A549 (cell line): ENCODE measurements at regions not wholly inside any gene's neighbourhood (a gene's known extent, or its start where the extent isn't known, plus 50 kb on each side); places are given as distances from the start of the nearest gene placed in this dataset.

Source experiments
- ATAC-seq, 2 experiments: fragments of 200-7000 bp in 1 of 2; fragments of >200 bp in 1 of 2; cut with Nextera tagmentation in 1 of 2; cut with Tn5 transposase in 1 of 2; 3 replicates each; pipeline versions ENCODE4 v1.8.0 to v1.9.1; 2018 to 2020; ENCODE audit warnings: mild to moderate bottlenecking in 1 of 2, moderate library complexity in 1 of 2
- CTCF ChIA-PET: fragments of 300-600 bp; sonication (Branson Sonifier 250); formaldehyde crosslinking; extraction: SDS; loops from one replicate; lab custom pipeline; 2021; ENCODE audit warnings: antibody characterized with exemption, inconsistent platforms; lab: Yijun Ruan, JAX
- POLR2A ChIA-PET: fragments of 350-600 bp; formaldehyde crosslinking; extraction: SDS; loops from one replicate; lab custom pipeline; 2021; ENCODE audit warnings: antibody characterized with exemption, inconsistent platforms; lab: Yijun Ruan, JAX
- DNase-seq, 2 experiments: peaks; one replicate each; pipeline versions ENCODE4 v3.0.0 to v3.0.0-alpha.2; 2011 to 2016; ENCODE audit warnings: low read depth in 1 of 2, low spot score in 1 of 2
- FAIRE-seq: peaks from 2 replicates; lab custom pipeline; 2011; peaks lifted over from hg19 to GRCh38; lab: Jason Lieb, UNC
- H3K27ac ChIP-seq, 2 experiments: fragments of >200 bp; sonication (Bioruptor Twin); formaldehyde crosslinking; 3 replicates each; pipeline ENCODE4 v1.5.1; 2016 to 2017
- H3K4me1 ChIP-seq: fragments of >200 bp; sonication (Bioruptor Twin); formaldehyde crosslinking; 3 replicates; pipeline ENCODE4 v1.6.1; 2016
- H3K4me2 ChIP-seq: fragments of >200 bp; sonication (Bioruptor Twin); formaldehyde crosslinking; 3 replicates; pipeline ENCODE4 v1.6.1; 2016
- H3K4me3 ChIP-seq: fragments of >200 bp; sonication (Bioruptor Twin); formaldehyde crosslinking; 3 replicates; pipeline ENCODE4 v1.5.1; 2016
- H3K9me3 ChIP-seq: fragments of >200 bp; sonication (Bioruptor Twin); formaldehyde crosslinking; 3 replicates; pipeline ENCODE4 v1.6.1; 2016
- BHLHE40 ChIP-seq: IDR thresholded peaks from 2 replicates; pipeline ENCODE4 v1.6.1; 2012; ENCODE audit warnings: low read depth, low read length, inconsistent platforms
- CHD2 ChIP-seq: fragments of 150-350 bp; IDR thresholded peaks from 2 replicates; pipeline ENCODE4 v1.6.1; 2014; ENCODE audit warnings: low read length; ENCODE audit not compliant: partially characterized antibody
- CHD4 ChIP-seq: fragments of 200-600 bp; sonication (generic); IDR thresholded peaks from 2 replicates; pipeline ENCODE4 v1.6.1; 2016; ENCODE audit warnings: antibody characterized with exemption, mild to moderate bottlenecking, borderline replicate concordance
- E2F6 ChIP-seq: IDR thresholded peaks from 2 replicates; pipeline ENCODE4 v1.6.1; 2012; ENCODE audit warnings: low read depth, borderline replicate concordance
- EHF ChIP-seq: fragments of 250-450 bp; sonication (Bioruptor Pico); IDR thresholded peaks from 2 replicates; pipeline ENCODE4 v1.5.0; 2020; ENCODE audit warnings: mild to moderate bottlenecking
- ELK1 ChIP-seq: fragments of 150-350 bp; IDR thresholded peaks from 2 replicates; pipeline ENCODE4 v1.6.1; 2014; ENCODE audit warnings: low read depth, mild to moderate bottlenecking, low read length
- EP300 ChIP-seq, 2 experiments: fragments of >200 bp; sonication (Bioruptor Twin); formaldehyde crosslinking; IDR thresholded peaks; 2 replicates in 1 of 2; 3 replicates in 1 of 2; pipeline ENCODE4 v1.6.1; 2016 to 2017
- ESRRA ChIP-seq: fragments of 150-350 bp; IDR thresholded peaks from 2 replicates; pipeline ENCODE4 v1.6.1; 2014; ENCODE audit warnings: mild to moderate bottlenecking, low read length, borderline replicate concordance
- GATA3 ChIP-seq: IDR thresholded peaks from 2 replicates; pipeline ENCODE4 v1.6.1; 2012; ENCODE audit warnings: borderline replicate concordance
- HOXB13 ChIP-seq: fragments of 250-450 bp; sonication (Bioruptor Pico); IDR thresholded peaks from 2 replicates; pipeline ENCODE4 v1.5.0; 2020; ENCODE audit warnings: low read depth, mild to moderate bottlenecking, moderate library complexity
- HOXB5 ChIP-seq: fragments of 250-450 bp; sonication (Bioruptor Pico); IDR thresholded peaks from 2 replicates; pipeline ENCODE4 v1.5.0; 2020; ENCODE audit warnings: mild to moderate bottlenecking, moderate library complexity
- JUN ChIP-seq, 2 experiments: fragments of >200 bp; sonication (Bioruptor Twin); formaldehyde crosslinking; IDR thresholded peaks; 2 replicates in 1 of 2; 3 replicates in 1 of 2; pipeline ENCODE4 v1.6.1; 2016 to 2017
- MAX ChIP-seq: IDR thresholded peaks from 2 replicates; pipeline ENCODE4 v1.6.1; 2012
- PHF8 ChIP-seq: fragments of 200-600 bp; sonication (generic); IDR thresholded peaks from 2 replicates; pipeline ENCODE4 v1.6.1; 2016; ENCODE audit warnings: low read depth, mild to moderate bottlenecking, antibody characterized with exemption, moderate library complexity, borderline replicate concordance
- POLR2AphosphoS2 ChIP-seq: conservative IDR thresholded peaks from 2 replicates; pipeline ENCODE4 v1.6.1; 2012; ENCODE audit warnings: low read length, improper control_type of control experiment, inconsistent platforms
- RARB ChIP-seq: fragments of 250-450 bp; sonication (Bioruptor Pico); IDR thresholded peaks from 2 replicates; pipeline ENCODE4 v1.8.0; 2021; ENCODE audit warnings: mild to moderate bottlenecking, moderate library complexity
- RCOR1 ChIP-seq: fragments of 150-350 bp; IDR thresholded peaks from 2 replicates; pipeline ENCODE4 v1.6.1; 2014; ENCODE audit warnings: antibody characterized with exemption, low read length, low read depth
- RNF2 ChIP-seq: fragments of 200-600 bp; sonication (generic); IDR thresholded peaks from 2 replicates; pipeline ENCODE4 v1.6.1; 2016; ENCODE audit warnings: low read depth, mild to moderate bottlenecking, antibody characterized with exemption, moderate library complexity, borderline replicate concordance
- SMC3 ChIP-seq: fragments of >200 bp; sonication (Bioruptor Twin); formaldehyde crosslinking; IDR thresholded peaks from 3 replicates; pipeline ENCODE4 v1.6.1; 2018; ENCODE audit warnings: inconsistent platforms
- TFCP2L1 ChIP-seq: fragments of 250-450 bp; sonication (Bioruptor Pico); IDR thresholded peaks from 2 replicates; pipeline ENCODE4 v1.5.0; 2021; ENCODE audit warnings: mild to moderate bottlenecking
- WGBS: methylation state at CpG from one replicate; pipeline ENCODE4 v1.1.6; 2017; ENCODE audit errors: missing lambda C conversion rate; 5-methylcytosine and 5-hydroxymethylcytosine counted together

GRCh38 chr7:112707655-112708054 lies 82.5 kb downstream of the TMEM168 start:
- DNase-seq = no peak
- Histone ChIP-seq H3K4me2 (no peak overlapping the region), H3K27ac (no peak overlapping the region), H3K4me1 (no peaks in the 10 kb centered on the region), H3K4me3 (no peak overlapping the region), H3K9me3 (no peaks in the 10 kb centered on the region)
- ChIA-PET POLR2A (no interaction called here), CTCF (no interaction called here)
- FAIRE-seq = no peak
- 3% methylated on average over 2 of the region's 2 CpGs for WGBS
- no peak for ATAC-seq
- TF ChIP-seq EP300 (IDR thresholded peaks at IDR 0.05) = no peak
- no peak for TF ChIP-seq ELK1
- no peak for TF ChIP-seq JUN (IDR thresholded peaks at IDR 0.05)
- no peak for TF ChIP-seq RARB (CRISPR knock-in tag)
- no peak for TF ChIP-seq HOXB13 (CRISPR knock-in tag)
- no peak for TF ChIP-seq ESRRA
- TF ChIP-seq TFCP2L1 (CRISPR knock-in tag) = no peak

GRCh38 chr7:112708236-112708635 lies 82.0 kb downstream of the TMEM168 start:
- no peak for FAIRE-seq
- ChIA-PET CTCF (interaction anchor here (1.3 kb wide), 1 partner anchor 158 kb away, joined by 3 read pairs; no protein-coding TSS in a partner anchor), POLR2A (no interaction called here)
- Histone ChIP-seq H3K4me3 (no peak overlapping the region), H3K4me2 (no peak overlapping the region), H3K9me3 (no peaks in the 10 kb centered on the region), H3K4me1 (no peaks in the 10 kb centered on the region), H3K27ac (no peak overlapping the region)
- 0% methylated on average over 1 of the region's 1 CpG for WGBS
- DNase-seq = no peak
- no peak for ATAC-seq
- no peak for TF ChIP-seq CHD4
- TF ChIP-seq MAX = no peak
- no peak for TF ChIP-seq EHF (CRISPR knock-in tag)
- no peak for TF ChIP-seq RNF2
- no peak for TF ChIP-seq GATA3
- TF ChIP-seq SMC3 = no peak
- TF ChIP-seq ELK1 = no peak
- no peak for TF ChIP-seq BHLHE40
- TF ChIP-seq RCOR1 = no peak
- no peak for TF ChIP-seq PHF8
- TF ChIP-seq EP300 (IDR thresholded peaks at IDR 0.05) = no peak
- no peak for TF ChIP-seq JUN (IDR thresholded peaks at IDR 0.05)
- no peak for TF ChIP-seq HOXB5
- no peak for TF ChIP-seq CHD2
- TF ChIP-seq POLR2AphosphoS2 = no peak
- no peak for TF ChIP-seq ESRRA
- no peak for TF ChIP-seq E2F6
